HL-60 (cell line): ENCODE measurements at regions not wholly inside any gene's neighbourhood (a gene's known extent, or its start where the extent isn't known, plus 50 kb on each side); places are given as distances from the start of the nearest gene placed in this dataset.

ENCODE experiments used
- GABPA ChIP-seq: IDR thresholded peaks from 2 replicates; pipeline ENCODE4 v1.6.1; 2012; ENCODE audit warnings: low read depth
- TF ChIP-seq, protein P1 (sequence below): IDR thresholded peaks from one replicate; pipeline ENCODE4 v1.5.1; 2011; ENCODE audit warnings: low read length, control low read depth, inconsistent platforms; ENCODE audit not compliant: insufficient read depth

DNA sequence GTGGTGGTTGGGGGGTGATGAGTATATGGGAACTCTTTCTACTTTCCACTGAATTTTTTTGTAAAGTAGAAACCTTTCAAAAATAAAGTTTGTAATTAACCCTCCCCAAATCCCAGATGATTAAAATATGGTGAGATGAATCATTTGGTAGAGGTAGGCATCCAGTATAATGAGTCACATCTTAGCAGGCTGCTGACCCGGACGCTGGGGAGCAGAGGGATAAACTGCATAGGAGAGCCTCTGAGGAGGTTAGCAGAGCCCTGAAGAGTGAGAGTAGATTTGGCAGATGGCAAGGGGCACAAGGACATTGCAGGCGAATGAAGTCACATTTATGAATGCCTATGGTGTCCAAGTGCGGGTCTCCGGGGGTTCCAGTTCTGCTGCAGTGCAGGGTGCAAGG lies 293.8 kb downstream of the FGF9 start:
- no peak for TF ChIP-seq GABPA
- TF ChIP-seq, protein P1, sequence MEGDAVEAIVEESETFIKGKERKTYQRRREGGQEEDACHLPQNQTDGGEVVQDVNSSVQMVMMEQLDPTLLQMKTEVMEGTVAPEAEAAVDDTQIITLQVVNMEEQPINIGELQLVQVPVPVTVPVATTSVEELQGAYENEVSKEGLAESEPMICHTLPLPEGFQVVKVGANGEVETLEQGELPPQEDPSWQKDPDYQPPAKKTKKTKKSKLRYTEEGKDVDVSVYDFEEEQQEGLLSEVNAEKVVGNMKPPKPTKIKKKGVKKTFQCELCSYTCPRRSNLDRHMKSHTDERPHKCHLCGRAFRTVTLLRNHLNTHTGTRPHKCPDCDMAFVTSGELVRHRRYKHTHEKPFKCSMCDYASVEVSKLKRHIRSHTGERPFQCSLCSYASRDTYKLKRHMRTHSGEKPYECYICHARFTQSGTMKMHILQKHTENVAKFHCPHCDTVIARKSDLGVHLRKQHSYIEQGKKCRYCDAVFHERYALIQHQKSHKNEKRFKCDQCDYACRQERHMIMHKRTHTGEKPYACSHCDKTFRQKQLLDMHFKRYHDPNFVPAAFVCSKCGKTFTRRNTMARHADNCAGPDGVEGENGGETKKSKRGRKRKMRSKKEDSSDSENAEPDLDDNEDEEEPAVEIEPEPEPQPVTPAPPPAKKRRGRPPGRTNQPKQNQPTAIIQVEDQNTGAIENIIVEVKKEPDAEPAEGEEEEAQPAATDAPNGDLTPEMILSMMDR, result no peak
